ENCODE measurements at regions not wholly inside any gene's neighbourhood (a gene's known extent, or its start where the extent isn't known, plus 50 kb on each side); places are given as distances from the start of the nearest gene placed in this dataset.

GRCh38 chr2:67945940-67946339 lies 116.9 kb downstream of the C1D start:
- DNase-seq (ENCODE audit: low spot score) (no peak), ATAC-seq (no peak)
- Histone ChIP-seq H3K36me3 (ENCODE audit: insufficient read depth) (no peaks in the 10 kb centered on the region), H3K4me1 (ENCODE audit: insufficient read depth) (no peaks in the 10 kb centered on the region), H3K4me2 (no peak overlapping the region), H3K79me2 (replicated peaks; ENCODE audit: insufficient read depth) (no peaks in the 10 kb centered on the region), H3K27ac (ENCODE audit: low read depth) (no peak overlapping the region), H3K27me3 (ENCODE audit: insufficient read depth) (no peaks in the 10 kb centered on the region), H3F3A (replicated peaks; ENCODE audit: low read depth) (no peaks in the 10 kb centered on the region), H3K9me2 (ENCODE audit: insufficient read depth) (no peaks in the 10 kb centered on the region), H4K20me1 (replicated peaks; ENCODE audit: insufficient read depth) (no peaks in the 10 kb centered on the region), H2AFZ (no peak overlapping the region), H3K4me3 (no peak overlapping the region)
- H3K27ac Mint-ChIP-seq = no peak overlapping the region
- TF ChIP-seq EZH2phosphoT487 (IDR thresholded peaks at IDR 0.05; ENCODE audit: unreplicated experiment) (no peak), POLR2AphosphoS5 (IDR thresholded peaks at IDR 0.05; ENCODE audit: low read depth) (no peak), ETS1 (IDR thresholded peaks at IDR 0.05) (no peak), STAT1 (IDR thresholded peaks at IDR 0.05; ENCODE audit: unreplicated experiment) (no peak), REST (IDR thresholded peaks at IDR 0.05; ENCODE audit: unreplicated experiment) (no peak), NANOG (IDR thresholded peaks at IDR 0.05; ENCODE audit: borderline replicate concordance) (no peak), ZNF331 (CRISPR knock-in tag; IDR thresholded peaks at IDR 0.05; ENCODE audit: low read depth) (no peak), EZH2 (IDR thresholded peaks at IDR 0.05; ENCODE audit: low read depth, unreplicated experiment) (no peak), ZNF462 (CRISPR knock-in tag; IDR thresholded peaks at IDR 0.05) (no peak), CREB1 (CRISPR knock-in tag; IDR thresholded peaks at IDR 0.05; ENCODE audit: low read depth) (no peak)
- peaks cover 10% of the 10 kb centered on the region for H3K4me1 Mint-ChIP-seq
- H3K27me3 Mint-ChIP-seq (ENCODE audit: insufficient read depth, low read depth, poor library complexity) = no peaks in the 10 kb centered on the region
- no peak overlapping the region for H3K4me3 Mint-ChIP-seq
- peaks cover 9% of the 10 kb centered on the region; the same call in 2 of the 3 replicates for H3K9me3 Mint-ChIP-seq
- H3K36me3 Mint-ChIP-seq (ENCODE audit: low read depth) = peaks cover 6% of the 10 kb centered on the region; the same call in 1 of the 3 replicates
